Astrocyte of the cerebellum (primary cell): ENCODE measurements at regions not wholly inside any gene's neighbourhood (a gene's known extent, or its start where the extent isn't known, plus 50 kb on each side); places are given as distances from the start of the nearest gene placed in this dataset.
A peak's percentile ranks its signal among the peaks of the same experiment; 100 is the strongest.

ENCODE experiments used
- DNase-seq: peaks from one replicate; pipeline ENCODE4 v3.0.0-alpha.2; 2011; ENCODE audit warnings: low read depth
- H3K4me3 ChIP-seq: 2 replicates; pipeline ENCODE4 v1.5.1; 2011; ENCODE audit warnings: mild to moderate bottlenecking, low read depth, low read length, moderate library complexity
- in situ Hi-C: cut with HindIII; loops from 2 replicates; pipeline ENCODE4 v1.10.0; 2017; ENCODE audit warnings: low sequenced_read_pairs
- TF ChIP-seq, protein P1 (sequence below): IDR thresholded peaks from 2 replicates; pipeline ENCODE4 v1.5.1; 2012; ENCODE audit warnings: low read length, low read depth, moderate library complexity, mild to moderate bottlenecking; ENCODE audit errors: missing control alignments

DNA sequence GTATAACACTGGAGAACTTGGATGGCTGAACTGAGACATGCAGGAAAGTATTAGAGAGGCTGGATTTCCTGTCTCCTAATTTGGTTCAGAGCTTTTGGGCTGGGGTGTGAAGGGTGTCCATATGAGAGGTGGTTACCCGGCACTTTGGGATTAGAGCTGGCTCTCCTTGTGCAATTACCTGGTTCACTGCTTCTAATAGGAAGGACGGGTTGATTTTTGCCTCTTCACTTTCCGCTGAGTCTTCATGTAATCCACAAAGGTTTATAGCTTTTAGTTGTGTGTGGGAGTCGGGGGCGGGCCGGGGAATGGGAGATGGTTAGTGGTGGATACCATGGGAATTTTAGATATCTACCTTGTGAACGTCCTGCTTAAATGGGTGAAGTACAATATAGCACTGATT is 151.5 kb downstream of the BTBD3 start:
- TF ChIP-seq, protein P1, sequence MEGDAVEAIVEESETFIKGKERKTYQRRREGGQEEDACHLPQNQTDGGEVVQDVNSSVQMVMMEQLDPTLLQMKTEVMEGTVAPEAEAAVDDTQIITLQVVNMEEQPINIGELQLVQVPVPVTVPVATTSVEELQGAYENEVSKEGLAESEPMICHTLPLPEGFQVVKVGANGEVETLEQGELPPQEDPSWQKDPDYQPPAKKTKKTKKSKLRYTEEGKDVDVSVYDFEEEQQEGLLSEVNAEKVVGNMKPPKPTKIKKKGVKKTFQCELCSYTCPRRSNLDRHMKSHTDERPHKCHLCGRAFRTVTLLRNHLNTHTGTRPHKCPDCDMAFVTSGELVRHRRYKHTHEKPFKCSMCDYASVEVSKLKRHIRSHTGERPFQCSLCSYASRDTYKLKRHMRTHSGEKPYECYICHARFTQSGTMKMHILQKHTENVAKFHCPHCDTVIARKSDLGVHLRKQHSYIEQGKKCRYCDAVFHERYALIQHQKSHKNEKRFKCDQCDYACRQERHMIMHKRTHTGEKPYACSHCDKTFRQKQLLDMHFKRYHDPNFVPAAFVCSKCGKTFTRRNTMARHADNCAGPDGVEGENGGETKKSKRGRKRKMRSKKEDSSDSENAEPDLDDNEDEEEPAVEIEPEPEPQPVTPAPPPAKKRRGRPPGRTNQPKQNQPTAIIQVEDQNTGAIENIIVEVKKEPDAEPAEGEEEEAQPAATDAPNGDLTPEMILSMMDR = no peak
- in situ Hi-C loops = no loop called here
- DNase-seq = no peak
- H3K4me3 ChIP-seq = no peak overlapping the region

DNA sequence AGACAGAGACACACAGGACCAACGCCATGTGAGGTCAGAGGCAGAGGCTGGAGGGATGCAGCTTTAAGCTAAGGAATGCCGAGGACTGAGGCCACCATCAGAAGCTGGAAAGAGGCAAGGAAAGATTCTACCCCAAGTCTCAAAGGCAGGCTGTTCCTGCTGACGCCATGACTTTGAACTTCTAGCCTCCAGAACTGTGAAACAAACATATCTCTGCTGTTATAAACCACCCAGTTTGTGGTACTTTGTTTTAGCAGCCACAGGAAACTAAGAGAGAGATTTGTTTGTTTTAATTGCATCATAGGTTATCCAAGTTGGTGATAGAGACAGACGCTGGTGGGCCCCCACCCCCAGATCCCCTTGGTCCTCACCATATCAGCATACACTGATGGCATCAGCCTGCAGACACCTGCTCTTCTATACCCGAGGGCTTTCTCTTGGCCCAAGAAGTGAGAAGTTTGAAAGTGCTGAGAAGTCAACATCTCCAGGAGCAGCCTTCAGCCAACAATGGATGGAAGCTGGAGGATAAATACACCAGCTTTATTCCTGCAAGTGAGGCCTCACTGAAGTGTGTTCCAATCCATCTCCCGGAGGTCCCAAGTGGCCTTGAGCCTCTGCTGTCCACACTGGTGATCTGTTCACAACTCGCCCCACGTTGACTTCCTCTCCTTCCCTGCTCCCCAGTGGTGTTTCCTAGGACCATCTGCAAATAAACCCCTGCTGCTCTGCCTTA is 154.7 kb downstream of the BTBD3 start:
- no peak overlapping the region for H3K4me3 ChIP-seq

DNA sequence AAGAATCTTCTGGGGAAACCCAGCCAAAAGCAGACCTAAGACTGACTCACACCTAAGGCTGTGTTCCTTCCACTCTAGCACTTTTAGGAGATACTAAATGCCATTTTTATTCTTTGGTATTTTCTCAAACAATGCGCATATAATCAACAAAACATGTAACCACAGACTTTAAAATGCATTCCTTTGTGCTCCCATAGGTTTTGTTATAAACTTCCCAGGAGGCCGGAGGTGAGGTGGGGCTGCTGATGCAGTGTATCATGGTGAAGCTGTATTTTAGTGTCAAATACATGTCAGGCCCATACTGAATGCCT is 155.2 kb downstream of the BTBD3 start:
- DNase-seq = peak; percentile 75
- TF ChIP-seq, protein P1 = no peak
- no peak overlapping the region for H3K4me3 ChIP-seq
- in situ Hi-C loops = no loop called here

More for the DNA sequence above, 154.7 kb downstream of the BTBD3 start:
- TF ChIP-seq, protein P1 = no peak
- DNase-seq = no peak
- in situ Hi-C loops = no loop called here

DNA sequence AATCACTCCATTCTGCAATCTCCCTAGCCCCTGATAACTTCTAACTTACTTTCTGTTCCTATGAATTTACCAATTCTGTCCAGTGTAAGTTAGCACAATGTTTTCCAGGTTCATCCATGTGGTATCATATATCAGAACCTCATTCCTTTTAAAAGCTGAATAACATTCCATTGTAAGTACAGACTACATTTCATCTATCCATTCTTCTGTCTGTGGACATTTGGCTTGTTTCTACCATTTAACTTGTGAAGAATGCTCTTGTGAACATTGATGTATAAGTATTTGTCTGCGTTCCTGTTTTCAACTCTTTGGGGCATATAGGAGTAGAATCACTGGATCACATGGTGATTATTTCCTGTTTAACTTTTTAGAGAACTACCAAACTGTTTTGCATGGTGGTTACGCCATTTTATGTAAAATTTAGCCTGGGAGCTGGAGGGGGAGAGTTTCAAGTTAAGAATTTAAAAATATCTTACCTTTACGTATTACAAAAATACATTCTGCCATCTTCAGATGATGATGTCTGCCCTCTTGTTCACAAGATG is 156.5 kb downstream of the BTBD3 start:
- DNase-seq = no peak
- H3K4me3 ChIP-seq = no peak overlapping the region
- in situ Hi-C loops = no loop called here
- TF ChIP-seq, protein P1 = no peak

DNA sequence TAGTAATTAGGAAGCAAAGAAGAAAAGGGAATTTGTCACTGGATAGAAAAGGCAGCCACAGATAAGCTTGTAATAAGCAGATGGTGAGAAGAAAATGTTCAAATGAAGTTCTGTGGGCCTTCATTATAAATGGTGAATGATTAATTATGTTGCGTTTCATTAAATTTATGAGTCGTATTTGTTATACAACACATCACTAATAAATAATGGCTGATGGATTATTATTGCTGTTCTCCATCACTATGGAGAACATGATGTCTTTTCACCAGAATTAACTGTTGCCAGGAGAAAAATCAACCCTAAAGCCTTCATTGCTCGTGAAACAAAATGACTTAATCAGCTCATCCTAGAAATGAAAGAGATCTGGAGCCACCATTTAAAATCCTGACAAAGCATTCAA is 158.5 kb downstream of the BTBD3 start:
- no peak for DNase-seq
- in situ Hi-C loops = no loop called here
- H3K4me3 ChIP-seq = no peak overlapping the region
- TF ChIP-seq, protein P1 = no peak

DNA sequence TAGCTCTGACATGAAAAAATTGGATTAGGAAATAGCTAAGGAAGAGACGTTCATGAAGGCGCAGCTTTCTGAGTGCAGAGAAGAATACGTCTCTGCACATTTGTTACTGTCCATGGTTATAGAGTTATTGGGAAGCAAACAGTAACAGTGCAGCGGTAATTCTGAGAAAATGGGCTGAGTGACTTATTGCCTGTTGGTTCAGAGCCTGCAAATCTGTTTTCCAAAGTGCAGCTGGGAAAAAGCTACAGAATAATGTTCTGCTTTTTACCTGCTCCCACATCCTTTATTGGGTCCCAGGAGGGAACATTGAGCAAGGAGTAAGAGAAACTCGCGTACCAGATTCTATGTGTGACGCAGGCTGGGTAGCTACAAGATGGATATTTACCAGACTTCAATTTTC is 160.2 kb downstream of the BTBD3 start:
- TF ChIP-seq, protein P1 = no peak
- in situ Hi-C loops = no loop called here

More for the DNA sequence above, 160.2 kb downstream of the BTBD3 start:
- DNase-seq = no peak
- no peak overlapping the region for H3K4me3 ChIP-seq
